Memory B cell (primary cell): ENCODE measurements at regions not wholly inside any gene's neighbourhood (a gene's known extent, or its start where the extent isn't known, plus 50 kb on each side); places are given as distances from the start of the nearest gene placed in this dataset.
"Not testable (repeated sequence)": the region's sequence is repeated elsewhere in the genome, so short reads cannot be mapped to it uniquely, and the experiment has no call there.

ENCODE experiments used
- ATAC-seq: fragments of 150-1000 bp; cut with Tn5 transposase; 2 replicates; pipeline ENCODE4 v1.10.0; 2021; ENCODE audit warnings: low read depth, mild to moderate bottlenecking, moderate library complexity
- DNase-seq, 2 donors: peaks; one replicate each; pipeline ENCODE4 v3.0.0; 2022; ENCODE audit warnings: low spot score in 2 of 2
- H3K27ac Mint-ChIP-seq: one replicate; pipeline ENCODE4 v1.8.0; 2022; ENCODE audit warnings: mild to moderate bottlenecking, moderate library complexity, mixed read lengths
- H3K27me3 Mint-ChIP-seq: one replicate; pipeline ENCODE4 v1.8.0; 2022; ENCODE audit warnings: mixed read lengths
- H3K36me3 Mint-ChIP-seq: one replicate; pipeline ENCODE4 v1.8.0; 2022; ENCODE audit warnings: mild to moderate bottlenecking, mixed read lengths
- H3K4me1 Mint-ChIP-seq: one replicate; pipeline ENCODE4 v1.8.0; 2022; ENCODE audit warnings: mixed read lengths
- H3K4me3 Mint-ChIP-seq: one replicate; pipeline ENCODE4 v1.8.0; 2022; ENCODE audit warnings: mild to moderate bottlenecking, moderate library complexity, mixed read lengths
- H3K9me3 Mint-ChIP-seq: one replicate; pipeline ENCODE4 v1.8.0; 2022; ENCODE audit warnings: mixed read lengths

DNA sequence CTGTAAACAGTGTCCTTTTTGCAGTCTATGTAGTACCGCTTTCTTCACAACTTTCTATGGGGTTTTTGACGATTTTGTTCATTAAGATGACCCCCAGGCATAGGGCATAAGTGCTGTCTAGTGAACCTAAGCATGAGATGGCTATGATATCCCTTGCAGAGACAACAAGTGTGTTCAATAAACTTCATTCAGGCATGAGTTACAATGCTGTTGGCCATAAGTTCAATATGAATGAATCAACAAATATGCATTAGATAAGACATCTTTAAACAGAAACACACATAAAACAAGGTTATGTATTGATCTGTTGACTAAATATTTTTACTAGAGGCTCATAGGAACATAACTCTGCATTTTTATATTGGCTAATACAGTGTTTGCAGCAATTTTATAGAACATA is 1322.0 kb downstream of the ARAP2 start:
- Mint-ChIP-seq H3K9me3 (peaks cover 3% of the 10 kb centered on the region), H3K27ac (no peak overlapping the region), H3K4me1 (no peaks in the 10 kb centered on the region), H3K4me3 (no peak overlapping the region), H3K36me3 (no peaks in the 10 kb centered on the region), H3K27me3 (no peaks in the 10 kb centered on the region)
- DNase-seq (no peak), ATAC-seq (no peak)

DNA sequence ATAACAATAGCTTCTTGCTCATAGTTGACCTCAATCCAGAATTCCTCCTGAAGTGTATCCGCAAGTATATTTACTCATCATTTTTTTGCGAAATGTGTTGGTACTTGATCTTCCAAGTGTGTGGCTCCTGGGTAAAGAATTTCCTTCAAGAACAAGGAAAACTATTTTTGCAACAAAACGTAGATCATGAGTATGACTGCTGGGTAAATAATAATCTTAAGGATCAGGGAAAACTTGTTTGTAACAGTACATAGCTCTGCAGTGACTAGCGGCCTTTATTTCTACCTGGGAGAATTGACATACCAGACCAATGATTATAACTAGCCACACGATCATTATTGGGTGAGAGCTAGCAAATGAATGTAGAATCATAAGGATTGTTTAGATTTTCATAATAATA is 1311.7 kb downstream of the ARAP2 start:
- H3K4me1 Mint-ChIP-seq, result no peaks in the 10 kb centered on the region
- no peak overlapping the region for H3K27ac Mint-ChIP-seq
- ATAC-seq, result no peak
- H3K9me3 Mint-ChIP-seq, result peaks cover 8% of the 10 kb centered on the region
- no peak for DNase-seq
- H3K27me3 Mint-ChIP-seq, result no peaks in the 10 kb centered on the region
- no peaks in the 10 kb centered on the region for H3K36me3 Mint-ChIP-seq
- H3K4me3 Mint-ChIP-seq, result no peak overlapping the region

DNA sequence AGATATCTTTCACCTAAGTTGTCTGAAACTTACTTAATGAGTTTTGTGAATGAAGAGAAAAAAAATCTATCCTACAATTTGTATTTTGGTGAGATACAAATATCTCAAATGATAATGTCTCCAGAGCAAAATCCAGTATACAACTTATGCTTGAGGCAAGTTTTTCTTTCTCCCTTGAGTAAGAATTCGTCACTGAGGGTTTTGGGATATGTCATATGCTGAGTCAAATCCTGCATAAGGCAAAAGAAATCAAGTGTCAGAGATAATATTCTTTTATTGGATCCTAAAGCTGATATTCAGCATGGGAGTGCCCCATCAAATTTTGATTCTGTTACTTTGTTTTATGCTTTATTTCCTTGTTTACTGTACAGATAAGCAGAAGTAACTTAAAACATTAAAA is 1308.6 kb downstream of the ARAP2 start:
- Mint-ChIP-seq H3K27me3 (no peaks in the 10 kb centered on the region), H3K4me1 (no peaks in the 10 kb centered on the region), H3K4me3 (no peak overlapping the region), H3K27ac (no peak overlapping the region), H3K36me3 (no peaks in the 10 kb centered on the region), H3K9me3 (peaks cover 8% of the 10 kb centered on the region)
- DNase-seq, result no peak
- ATAC-seq, result no peak

DNA sequence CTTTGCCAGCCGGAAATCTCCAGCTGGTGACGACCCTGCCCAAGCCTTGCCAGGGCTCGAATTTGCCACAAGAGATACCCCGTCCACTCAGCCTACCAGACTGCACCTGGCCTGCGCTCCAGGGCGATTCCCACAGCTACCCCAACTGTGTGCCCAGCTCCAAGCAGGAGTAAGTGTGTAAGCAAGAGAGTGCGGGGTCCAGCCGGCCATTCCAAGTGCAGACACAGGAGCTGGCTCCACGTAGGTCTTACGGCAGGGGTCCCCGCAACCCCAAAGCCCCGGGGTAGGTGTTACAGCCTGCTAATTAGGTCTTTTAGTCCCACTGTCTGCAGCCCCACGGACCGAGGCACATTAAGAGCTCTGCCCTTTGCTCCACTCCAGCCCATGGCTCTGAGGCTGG is 1305.2 kb downstream of the ARAP2 start:
- no peak for DNase-seq
- H3K4me3 Mint-ChIP-seq, result no peak overlapping the region
- ATAC-seq, result no peak
- no peaks in the 10 kb centered on the region for H3K27me3 Mint-ChIP-seq
- no peaks in the 10 kb centered on the region for H3K9me3 Mint-ChIP-seq
- no peak overlapping the region for H3K27ac Mint-ChIP-seq
- H3K4me1 Mint-ChIP-seq, result no peaks in the 10 kb centered on the region
- H3K36me3 Mint-ChIP-seq, result no peaks in the 10 kb centered on the region

DNA sequence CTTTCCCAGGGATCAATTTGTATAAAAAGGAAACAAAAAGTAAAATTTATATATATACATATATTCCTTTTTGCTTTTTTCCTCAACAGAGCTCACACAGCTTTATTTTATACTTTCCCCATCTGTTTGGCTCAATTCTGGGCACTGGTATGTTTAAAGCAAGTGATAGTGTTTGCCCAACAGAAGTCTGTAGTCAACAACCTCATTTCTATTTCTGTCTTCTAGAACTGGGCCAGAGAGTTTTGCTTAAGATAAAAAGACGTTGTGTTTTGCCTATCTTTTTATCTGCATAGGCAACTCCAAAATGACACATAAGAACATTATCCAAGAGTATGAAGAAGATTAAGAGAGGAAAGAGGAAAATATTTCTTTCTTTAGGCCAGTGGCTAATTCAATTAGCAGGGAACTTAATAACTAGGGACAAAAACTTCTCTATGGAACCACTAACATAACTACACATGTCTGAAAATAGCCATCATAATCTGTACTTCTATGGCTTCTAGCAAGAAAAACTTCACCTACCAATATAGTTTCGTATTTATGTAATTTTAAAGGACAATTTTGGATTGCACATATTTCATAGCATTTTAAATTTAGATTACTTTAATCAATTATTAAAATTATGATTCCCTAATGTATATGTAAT is 1300.5 kb downstream of the ARAP2 start:
- no peaks in the 10 kb centered on the region for H3K36me3 Mint-ChIP-seq
- no peak overlapping the region for H3K27ac Mint-ChIP-seq
- peaks cover 2% of the 10 kb centered on the region for H3K9me3 Mint-ChIP-seq
- no peaks in the 10 kb centered on the region for H3K27me3 Mint-ChIP-seq
- DNase-seq (no peak), ATAC-seq (no peak)
- H3K4me1 Mint-ChIP-seq, result no peaks in the 10 kb centered on the region
- no peak overlapping the region for H3K4me3 Mint-ChIP-seq

DNA sequence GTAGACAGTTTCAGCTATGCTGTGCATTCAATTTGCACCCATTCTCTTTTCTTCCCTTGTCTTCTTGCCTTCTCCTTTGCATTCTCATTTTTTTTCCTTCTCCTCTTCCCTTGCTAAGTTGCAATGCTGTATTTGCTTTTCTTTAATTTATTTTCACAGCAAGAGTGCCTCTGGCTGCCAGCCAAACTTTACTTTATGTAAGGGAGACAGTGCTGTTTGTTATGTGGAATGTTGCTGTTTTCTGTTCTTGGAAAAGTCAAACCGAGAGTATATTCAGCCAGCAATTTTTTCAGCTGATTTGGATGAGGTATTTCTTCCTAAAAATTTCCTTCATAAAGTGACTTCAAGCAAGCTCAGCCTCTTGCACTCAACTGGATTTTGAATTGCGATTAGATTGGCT is 1293.4 kb downstream of the ARAP2 start:
- H3K9me3 Mint-ChIP-seq, result no peaks in the 10 kb centered on the region
- no peak overlapping the region for H3K27ac Mint-ChIP-seq
- H3K4me1 Mint-ChIP-seq, result no peaks in the 10 kb centered on the region
- DNase-seq (no peak), ATAC-seq (no peak)
- H3K36me3 Mint-ChIP-seq, result no peaks in the 10 kb centered on the region
- H3K4me3 Mint-ChIP-seq, result no peak overlapping the region
- no peaks in the 10 kb centered on the region for H3K27me3 Mint-ChIP-seq

DNA sequence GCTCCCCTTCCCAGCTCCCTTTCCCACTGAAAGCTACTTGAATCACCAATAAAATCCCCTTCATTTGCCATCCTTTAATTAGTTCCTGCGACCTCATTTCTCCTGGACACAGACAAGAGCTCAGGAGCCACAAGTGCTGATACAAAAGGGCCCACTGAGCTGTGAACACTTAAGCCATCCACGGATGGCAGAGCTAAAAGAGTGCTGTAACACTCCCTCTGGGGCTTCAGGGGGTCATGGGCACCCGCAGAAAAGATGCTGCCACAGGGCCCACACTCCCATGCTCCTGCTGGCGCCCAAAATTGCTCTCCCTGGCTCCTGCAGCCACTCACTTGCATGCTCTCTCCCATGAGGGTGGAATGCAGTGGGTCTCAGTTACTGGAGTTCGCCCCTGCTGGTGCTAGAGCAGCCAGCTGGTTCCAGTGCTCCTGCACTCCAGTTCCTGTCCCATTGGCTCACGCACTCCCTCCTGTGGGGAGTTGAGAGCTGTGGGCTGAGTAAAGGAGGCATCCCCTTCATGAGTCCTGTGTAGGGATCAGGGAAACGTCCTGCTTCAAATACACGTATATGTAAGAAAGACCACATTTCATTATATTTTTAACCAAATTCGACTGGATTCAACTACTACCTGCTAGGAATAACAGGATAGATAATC is 1291.0 kb downstream of the ARAP2 start:
- Mint-ChIP-seq H3K36me3 (no peaks in the 10 kb centered on the region), H3K27ac (no peak overlapping the region), H3K27me3 (no peaks in the 10 kb centered on the region), H3K4me1 (no peaks in the 10 kb centered on the region), H3K4me3 (no peak overlapping the region), H3K9me3 (peaks cover 1% of the 10 kb centered on the region)
- ATAC-seq, result no peak
- no peak for DNase-seq

DNA sequence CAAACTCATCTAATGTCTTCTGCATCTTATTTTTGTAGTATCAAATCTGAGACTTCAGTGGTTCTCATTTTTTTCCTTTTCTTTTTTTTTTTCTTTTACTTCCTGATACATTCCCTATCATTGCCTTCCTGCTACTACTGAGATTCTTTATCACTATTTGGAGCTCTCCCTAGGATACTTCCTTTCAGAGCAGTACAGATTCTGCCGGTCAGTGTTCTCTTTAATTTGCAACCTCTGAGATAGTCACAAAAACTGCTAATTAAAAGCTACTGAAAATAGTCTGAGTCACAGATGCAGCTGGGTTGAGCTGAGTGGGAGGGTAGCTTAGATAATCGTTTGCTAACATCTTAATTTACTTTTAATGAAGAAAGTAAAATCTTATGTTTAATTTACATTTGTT is 1279.7 kb downstream of the ARAP2 start:
- Mint-ChIP-seq H3K4me3 (no peak overlapping the region), H3K27me3 (no peaks in the 10 kb centered on the region), H3K4me1 (no peaks in the 10 kb centered on the region), H3K9me3 (peaks cover 1% of the 10 kb centered on the region), H3K27ac (no peak overlapping the region), H3K36me3 (no peaks in the 10 kb centered on the region)
- no peak for DNase-seq
- no peak for ATAC-seq

DNA sequence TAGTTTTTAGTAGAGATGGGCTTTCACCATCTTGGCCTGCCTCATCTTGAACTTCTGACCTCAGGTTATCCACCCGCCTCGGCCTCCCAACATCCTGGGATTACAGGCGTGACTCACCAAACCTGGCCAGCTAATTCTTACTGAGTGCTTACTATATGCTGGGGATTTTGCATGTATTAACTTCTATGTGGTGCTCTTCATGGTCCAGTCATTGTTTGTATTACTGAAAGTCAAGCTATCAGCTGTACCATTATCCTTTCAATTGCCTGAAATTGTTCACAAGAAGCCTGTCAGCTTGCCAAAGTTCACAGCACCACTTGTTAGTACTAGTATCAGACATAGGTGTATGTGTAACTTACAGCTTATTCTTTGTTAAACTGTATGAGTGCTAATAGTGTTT is 1272.1 kb downstream of the ARAP2 start:
- Mint-ChIP-seq H3K9me3 (no peaks in the 10 kb centered on the region), H3K27ac (no peak overlapping the region), H3K36me3 (no peaks in the 10 kb centered on the region), H3K27me3 (no peaks in the 10 kb centered on the region), H3K4me1 (no peaks in the 10 kb centered on the region), H3K4me3 (no peak overlapping the region)
- no peak for DNase-seq
- no peak for ATAC-seq

DNA sequence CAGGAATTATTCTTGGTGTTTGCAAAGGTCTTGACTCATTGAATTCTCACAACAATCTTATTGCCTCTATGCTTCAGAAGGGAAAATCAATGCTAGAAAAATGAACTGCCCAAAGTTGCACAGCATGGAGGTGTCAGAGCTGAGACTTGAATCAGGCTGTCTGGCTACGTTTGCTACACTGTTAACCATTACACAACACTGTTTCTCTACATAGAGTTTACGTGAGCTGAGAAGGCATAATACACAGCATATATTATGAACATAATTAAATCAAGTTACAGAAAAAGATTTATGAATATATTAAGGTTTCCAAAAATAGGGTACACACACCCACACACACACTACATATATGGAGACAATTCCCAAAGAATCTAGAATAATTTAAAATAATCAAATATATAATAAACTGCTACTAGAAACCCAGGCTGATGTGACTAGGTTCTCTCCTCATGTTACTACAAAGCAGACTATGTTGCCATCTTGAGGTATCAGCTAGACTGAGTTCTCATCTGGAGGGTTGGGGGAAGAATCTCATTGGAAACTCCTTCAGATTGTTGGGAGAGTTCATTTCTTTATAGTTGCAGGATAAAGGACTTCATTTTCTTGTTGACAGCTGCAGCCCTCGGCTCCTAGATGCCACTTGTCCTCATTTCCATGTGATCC is 1270.5 kb downstream of the ARAP2 start:
- Mint-ChIP-seq H3K9me3 (no peaks in the 10 kb centered on the region), H3K4me3 (no peak overlapping the region), H3K27me3 (no peaks in the 10 kb centered on the region), H3K27ac (no peak overlapping the region), H3K36me3 (no peaks in the 10 kb centered on the region), H3K4me1 (no peaks in the 10 kb centered on the region)
- ATAC-seq, result no peak
- DNase-seq, result no peak

DNA sequence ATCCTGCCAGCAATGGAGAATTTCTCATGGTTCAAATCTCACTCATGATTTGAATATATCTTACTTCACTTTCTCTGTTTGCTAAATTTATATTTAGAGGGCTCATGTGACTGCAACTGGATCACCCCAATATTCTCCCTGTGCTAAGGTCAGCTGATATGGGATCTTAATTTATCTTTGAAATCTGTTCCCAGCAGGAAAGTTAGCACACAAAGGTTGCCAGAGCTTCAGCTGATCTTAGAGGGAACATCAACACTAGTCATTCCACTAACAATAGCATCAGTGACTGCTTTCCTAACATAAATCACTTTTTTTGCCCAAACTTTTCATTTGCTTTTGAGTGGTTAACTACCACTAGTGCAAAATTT is 1270.0 kb downstream of the ARAP2 start:
- no peaks in the 10 kb centered on the region for H3K36me3 Mint-ChIP-seq
- H3K27ac Mint-ChIP-seq, result no peak overlapping the region
- DNase-seq (no peak), ATAC-seq (no peak)
- H3K4me3 Mint-ChIP-seq, result no peak overlapping the region
- no peaks in the 10 kb centered on the region for H3K27me3 Mint-ChIP-seq
- no peaks in the 10 kb centered on the region for H3K4me1 Mint-ChIP-seq
- H3K9me3 Mint-ChIP-seq, result no peaks in the 10 kb centered on the region

DNA sequence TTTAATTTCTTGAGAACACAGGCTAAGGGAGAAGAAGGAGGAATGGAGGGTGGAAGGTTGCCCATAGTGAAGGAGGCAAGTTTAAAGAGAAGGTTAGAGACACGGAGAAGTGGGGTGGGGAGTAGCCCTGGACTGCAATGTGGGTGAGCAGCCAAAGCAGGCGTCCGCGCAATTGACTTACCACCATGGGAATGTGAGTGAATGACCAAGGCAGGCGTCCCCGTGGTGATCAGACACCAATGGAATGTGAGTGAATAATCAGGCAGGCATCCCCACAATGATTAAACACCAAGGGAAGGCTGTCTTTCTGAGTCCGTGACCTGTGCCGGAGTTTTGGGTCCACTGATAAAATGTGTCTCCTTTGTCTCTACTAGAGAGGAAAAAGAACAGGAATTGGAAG is 1223.1 kb downstream of the ARAP2 start:
- not testable (repeated sequence) for H3K4me3 Mint-ChIP-seq, ATAC-seq, H3K4me1 Mint-ChIP-seq, H3K27me3 Mint-ChIP-seq, H3K27ac Mint-ChIP-seq, H3K36me3 Mint-ChIP-seq, DNase-seq
- H3K9me3 Mint-ChIP-seq, result peaks cover 11% of the 10 kb centered on the region

DNA sequence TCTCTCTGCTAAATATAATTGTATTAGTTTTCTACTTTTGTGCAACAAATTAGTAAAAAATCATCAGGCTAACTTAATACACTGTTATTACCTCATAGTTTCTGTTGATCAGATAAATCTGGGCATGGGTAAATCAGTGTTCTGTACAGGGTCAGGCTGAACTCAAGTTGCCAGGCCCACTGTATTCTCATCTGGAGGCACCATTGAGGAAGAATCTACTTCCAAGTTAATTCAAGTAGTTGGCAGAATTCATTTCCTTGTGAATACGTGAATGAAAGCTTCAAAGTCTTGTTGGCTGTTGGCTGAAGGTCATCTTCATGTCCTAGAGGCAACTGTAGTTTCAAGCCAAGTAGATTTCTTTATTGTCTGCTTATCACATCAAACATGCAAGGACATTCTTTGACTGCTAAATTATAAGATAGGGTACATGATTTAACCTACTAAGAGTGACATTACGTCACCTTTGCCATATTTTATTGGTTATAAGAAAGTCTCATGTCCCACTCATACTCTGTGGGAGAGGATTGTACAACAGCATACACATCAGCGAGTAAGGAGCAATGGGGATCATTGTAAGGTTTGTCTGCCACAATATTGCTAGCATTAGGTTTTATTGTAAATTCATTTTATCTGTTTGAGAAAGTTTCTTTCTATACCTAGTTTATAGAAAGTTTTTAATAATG is 1219.0 kb downstream of the ARAP2 start:
- Mint-ChIP-seq H3K36me3 (no peaks in the 10 kb centered on the region), H3K4me3 (no peak overlapping the region), H3K27me3 (no peaks in the 10 kb centered on the region), H3K4me1 (no peaks in the 10 kb centered on the region), H3K27ac (no peak overlapping the region), H3K9me3 (peaks cover 8% of the 10 kb centered on the region)
- no peak for DNase-seq
- ATAC-seq, result no peak

DNA sequence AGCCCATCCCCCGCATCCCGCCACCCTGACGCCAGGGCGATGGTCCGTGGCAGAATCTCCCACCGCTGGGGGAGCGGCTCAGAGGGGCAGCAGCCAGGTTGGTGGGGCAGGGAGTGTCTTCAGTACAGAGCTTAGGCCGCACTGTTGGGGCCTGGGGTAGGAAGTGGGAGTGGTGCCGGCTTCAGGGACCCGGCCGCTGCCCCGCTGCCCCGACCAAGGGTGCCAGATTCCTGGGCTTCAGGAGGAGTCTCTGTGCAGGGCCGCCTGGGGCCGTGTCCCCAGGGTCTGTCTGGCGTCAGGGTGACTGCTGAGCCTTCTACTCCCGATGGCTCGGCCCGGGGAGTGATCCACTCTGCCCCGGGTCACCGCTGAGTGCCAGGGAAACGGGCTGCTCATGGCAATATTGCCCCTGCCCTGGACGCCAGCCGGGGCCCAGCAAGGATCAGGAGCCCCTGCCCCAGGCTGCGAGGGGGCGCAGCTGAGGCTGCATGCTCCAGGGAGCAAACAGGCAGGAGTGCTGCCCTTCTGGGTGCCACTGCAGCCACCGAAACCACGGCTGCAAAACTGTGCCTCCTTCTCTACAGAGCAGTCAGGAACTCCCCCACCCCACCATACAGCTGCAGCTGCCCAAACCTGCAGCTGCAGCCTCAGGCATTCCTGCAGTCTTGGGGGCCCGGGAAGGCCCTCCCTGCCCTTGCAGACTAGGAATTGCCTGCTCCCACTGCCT is 1206.1 kb downstream of the ARAP2 start:
- Mint-ChIP-seq H3K9me3 (peaks cover 6% of the 10 kb centered on the region), H3K27me3 (no peaks in the 10 kb centered on the region), H3K36me3 (no peaks in the 10 kb centered on the region), H3K4me1 (no peaks in the 10 kb centered on the region), H3K27ac (no peak overlapping the region), H3K4me3 (no peak overlapping the region)
- DNase-seq (no peak), ATAC-seq (no peak)
